ELR (cell line): ENCODE measurements at regions not wholly inside any gene's neighbourhood (a gene's known extent, or its start where the extent isn't known, plus 50 kb on each side); places are given as distances from the start of the nearest gene placed in this dataset.
"Not testable (repeated sequence)": the region's sequence is repeated elsewhere in the genome, so short reads cannot be mapped to it uniquely, and the experiment has no call there.

Source experiments
- DNase-seq: peaks from one replicate; pipeline ENCODE4 v3.0.0-alpha.2; 2015; ENCODE audit warnings: low read depth

GRCh38 chr4:183816077-183816476 is 89.0 kb upstream of the STOX2 start:
- no peak for DNase-seq

DNA sequence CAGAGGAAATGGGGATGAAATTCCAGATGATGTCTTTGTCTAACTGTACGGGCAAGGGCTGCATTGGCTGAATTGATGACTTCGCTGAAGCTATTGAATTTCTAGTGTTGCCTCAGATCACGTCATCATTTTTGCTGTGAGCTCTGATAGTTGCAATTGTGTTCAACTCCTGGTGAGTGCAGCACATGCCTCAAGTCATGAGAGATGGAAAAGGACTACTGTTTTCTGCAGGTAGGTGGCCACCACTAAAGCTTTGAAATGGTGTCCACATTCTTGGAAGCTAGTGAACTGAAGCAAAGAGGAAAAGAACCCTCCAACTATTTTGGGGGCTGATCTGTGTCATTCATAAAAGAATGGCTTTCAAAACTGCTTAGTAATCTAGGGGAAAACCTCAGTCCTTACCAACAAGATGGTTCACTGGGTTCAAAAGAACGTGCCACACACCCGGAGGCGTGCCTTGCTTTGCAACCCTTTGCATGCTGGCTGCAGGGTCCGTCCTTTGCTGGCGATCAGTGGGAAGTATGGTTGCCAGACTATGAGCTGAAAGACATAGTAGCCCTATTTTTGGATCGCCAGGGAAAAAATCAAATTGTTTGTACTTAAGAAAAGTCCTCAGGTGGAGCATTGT is 88.1 kb upstream of the STOX2 start:
- no peak for DNase-seq

- not testable (repeated sequence) for DNase-seq
Measured at GRCh38 chr4:183818591-183818990, 86.5 kb upstream of the STOX2 start.

DNA sequence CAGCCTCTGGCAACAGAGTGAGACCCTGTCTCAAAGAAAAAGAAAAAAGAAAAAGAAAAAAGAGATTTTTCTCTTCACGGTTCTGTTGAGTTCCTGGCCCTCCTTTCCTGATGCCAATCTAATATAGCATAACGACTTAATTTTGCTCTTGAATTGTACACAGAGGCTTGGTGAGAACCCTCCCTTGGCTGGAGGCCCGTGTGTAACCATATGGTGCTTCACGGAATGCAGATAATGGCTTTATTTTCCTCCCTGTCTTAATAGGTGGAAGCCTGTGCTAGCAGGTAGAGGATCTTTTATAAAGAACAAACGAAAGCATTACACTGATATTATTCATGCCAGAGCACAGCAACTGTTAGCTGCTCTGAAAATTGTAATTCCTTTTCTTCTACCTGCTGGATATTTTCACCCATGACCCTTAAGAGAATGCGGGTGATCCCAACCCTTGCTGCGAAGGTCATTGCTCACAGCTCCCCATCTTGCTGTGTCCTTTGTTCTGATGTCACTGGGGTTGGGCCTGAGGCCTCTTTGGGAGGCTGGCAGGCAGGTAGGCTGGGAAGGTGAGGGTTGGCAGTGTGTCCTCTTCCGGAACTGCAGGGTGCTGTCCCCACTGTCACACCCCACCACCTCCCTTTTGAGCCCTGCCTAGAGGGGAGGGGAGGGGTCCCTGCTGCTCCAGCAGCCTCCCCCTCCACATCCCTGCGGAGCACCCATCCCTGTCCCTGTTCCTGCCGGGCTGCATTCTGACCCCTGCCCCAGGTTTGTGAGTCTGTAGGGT is 83.8 kb upstream of the STOX2 start:
- no peak for DNase-seq

DNA sequence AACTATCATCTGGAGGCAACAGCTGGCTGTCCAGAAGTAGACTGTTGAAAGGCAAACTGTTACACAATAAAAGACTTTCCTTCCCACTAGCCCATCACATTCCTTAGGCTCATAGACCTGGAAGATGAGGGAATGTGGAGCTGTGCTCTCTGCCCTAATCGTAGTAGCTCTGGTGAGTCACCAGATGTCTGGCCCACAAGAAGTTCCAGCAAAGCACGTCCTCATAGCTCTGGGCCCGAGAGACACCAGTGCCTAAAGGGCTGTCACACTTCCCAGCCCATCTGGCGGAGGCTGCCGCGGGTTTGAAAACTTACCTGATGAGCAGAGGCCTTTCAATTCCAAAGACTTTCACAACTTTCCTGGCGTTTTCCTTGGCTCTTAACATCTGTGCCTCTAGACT is 81.7 kb upstream of the STOX2 start:
- DNase-seq, result peak; percentile 39

GRCh38 chr4:183825346-183825745 is 79.8 kb upstream of the STOX2 start:
- DNase-seq, result no peak

DNA sequence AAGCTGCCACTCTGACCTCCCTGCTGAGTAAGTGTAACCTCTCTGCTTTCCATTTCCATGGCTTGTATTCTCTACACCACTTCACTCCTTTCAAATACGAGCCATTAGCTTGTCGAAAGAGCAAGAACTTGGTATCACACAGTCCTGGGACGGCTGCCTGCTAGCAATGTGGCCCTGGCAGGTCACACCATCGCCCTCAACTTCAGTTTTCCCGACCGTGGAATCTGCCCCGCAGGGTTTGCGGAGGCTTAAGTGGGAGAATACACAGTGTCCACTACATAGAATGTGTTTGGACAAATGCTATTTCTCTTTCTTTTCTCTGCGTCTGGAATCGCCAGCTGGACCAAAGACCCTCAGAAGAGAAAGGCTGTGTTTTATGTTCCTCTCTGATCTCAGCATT is 78.6 kb upstream of the STOX2 start:
- no peak for DNase-seq

- DNase-seq, result no peak
Measured at GRCh38 chr4:183828125-183828524, 77.0 kb upstream of the STOX2 start.

DNA sequence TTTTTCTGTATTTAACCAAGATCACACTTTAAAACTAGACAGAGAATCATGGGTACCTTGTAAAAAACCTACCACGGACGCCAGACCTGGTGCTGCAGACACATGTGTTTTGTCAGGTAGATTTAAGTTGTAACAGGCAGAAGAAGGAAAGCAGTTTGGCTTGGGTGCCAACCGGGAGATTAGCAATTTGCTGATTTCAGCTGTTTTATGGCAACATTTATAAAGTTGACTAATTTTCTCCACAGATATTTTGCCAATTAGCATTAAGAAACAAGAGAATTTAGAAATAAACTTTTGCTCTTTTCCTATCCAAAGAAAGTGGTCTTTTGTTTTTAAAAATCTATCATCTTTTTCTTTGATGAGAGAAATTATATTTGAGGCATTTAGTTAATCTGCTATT is 76.3 kb upstream of the STOX2 start:
- no peak for DNase-seq

DNA sequence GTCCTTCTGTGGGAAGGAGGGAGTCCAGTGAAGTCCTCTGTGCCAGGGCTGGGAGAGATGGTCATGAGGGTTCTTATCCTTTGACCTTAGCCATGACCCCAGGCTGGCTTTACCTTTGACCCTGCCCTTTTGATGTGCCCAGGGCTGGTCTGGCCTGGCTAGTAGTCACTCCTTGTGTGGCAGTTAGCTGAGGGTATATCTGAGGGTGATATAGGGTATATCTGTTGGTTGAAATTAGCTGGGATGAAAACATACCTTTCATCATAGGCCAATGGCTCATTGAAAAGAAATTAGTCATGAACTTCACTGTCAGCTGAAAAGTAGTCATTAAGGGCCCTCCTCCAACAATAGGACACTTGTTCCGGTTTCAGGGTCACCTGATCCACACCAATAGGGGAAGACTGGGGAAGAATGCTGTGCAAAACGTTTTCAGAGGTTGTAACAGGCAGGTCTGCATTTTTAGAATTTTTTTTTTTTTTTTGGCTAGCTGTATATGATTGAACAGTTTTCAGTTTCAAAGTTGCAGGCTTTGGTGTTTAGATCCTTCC is 74.6 kb upstream of the STOX2 start:
- no peak for DNase-seq

DNA sequence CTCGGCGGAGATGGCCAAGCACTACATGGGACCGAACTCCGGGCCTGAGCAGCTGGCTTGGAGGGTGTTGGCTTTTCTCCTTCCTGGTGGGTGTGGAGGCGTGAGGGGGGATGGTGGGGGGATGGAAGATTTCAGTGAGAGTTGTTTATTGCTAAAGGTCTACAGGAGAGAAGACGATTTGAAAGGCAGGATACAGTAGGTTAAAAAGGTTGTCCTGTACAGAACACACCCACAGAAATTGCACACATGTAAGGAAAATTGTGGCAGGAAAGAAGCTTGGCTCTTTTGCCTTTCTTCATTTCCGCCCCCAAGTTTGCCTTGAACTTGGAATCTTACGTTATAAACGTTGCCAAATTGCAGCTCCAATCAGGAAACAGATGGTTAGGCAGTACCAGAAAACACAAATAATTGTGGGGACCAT is 74.1 kb upstream of the STOX2 start:
- DNase-seq, result no peak

DNA sequence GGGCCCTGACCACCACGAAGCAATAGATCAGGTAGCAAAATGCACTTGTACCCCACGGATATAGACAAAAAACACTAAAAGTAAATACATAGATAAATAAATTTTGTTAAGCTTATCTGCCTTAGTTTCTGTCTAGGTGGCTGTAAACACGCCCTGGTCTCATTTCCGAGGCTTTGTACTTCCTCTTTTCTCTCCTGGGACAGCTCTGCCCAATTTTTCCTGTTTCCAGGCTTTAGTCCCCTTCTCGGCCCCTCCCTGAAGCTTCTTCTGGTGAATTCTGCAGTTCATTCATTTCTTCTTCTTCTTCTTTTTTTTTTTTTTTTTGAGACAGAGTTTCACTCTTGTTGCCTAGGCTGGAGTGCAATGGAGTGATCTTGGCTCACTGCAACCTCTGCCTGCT is 73.4 kb upstream of the STOX2 start:
- DNase-seq, result no peak

DNA sequence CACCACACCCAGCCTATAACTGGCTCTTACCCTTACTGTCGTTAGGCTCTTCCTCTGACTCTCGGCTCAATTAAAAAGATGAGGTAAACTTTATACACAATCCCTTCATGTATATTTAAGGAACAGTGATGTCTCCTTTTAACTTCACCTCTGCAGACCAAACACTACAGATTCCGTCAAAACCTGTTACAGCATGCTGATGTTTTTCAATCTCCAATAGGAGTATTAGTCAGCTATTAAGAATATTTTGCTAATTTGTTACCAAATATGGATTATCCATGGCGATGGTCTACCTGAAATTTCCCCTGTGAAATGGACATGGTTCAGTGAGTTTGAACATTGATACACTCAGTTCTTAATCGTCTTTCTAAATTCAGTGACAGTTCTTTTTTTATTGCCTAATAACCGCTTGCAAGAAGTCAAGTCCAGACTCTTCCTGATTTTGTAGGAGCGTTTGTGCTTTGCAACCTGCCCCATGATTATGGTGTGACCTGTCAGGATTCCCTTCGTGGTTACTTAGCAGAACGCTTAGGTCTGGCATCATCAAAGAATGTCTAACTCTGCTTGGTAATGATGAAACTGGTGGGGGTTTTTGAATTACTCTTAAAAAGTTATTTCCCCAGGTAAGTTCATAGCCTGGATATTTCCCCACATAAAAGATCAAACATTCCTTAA is 72.2 kb upstream of the STOX2 start:
- no peak for DNase-seq

- no peak for DNase-seq
Measured at GRCh38 chr4:183834252-183834651, 70.9 kb upstream of the STOX2 start.

DNA sequence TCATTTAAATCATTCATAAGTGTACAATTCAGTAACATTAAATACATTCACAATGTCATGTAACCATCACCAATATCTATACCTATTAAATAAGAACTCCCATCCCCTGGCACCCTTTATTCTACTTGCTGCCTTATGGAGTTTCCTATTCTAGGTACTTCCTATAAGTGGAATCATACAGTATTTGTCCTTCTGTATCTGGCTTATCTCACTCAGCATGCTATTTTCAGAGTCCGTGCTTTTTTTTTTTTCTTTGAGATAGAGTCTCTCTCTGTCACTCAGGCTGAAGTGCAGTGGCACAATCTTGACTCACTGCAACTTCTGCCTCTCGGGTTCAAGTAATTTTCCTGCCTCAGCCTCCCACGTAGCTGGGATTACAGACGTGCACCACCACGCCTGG is 67.9 kb upstream of the STOX2 start:
- no peak for DNase-seq

- DNase-seq, result peak; percentile 18
Measured at GRCh38 chr4:183838987-183839712, 66.0 kb upstream of the STOX2 start.

- peak; percentile 76 for DNase-seq
Measured at GRCh38 chr4:183840311-183840710, 64.8 kb upstream of the STOX2 start.

- DNase-seq, result no peak
Measured at GRCh38 chr4:183841001-183841400, 64.1 kb upstream of the STOX2 start.

- DNase-seq, result no peak
Measured at GRCh38 chr4:183842129-183842528, 63.0 kb upstream of the STOX2 start.

GRCh38 chr4:183843248-183843671 is 61.8 kb upstream of the STOX2 start:
- no peak for DNase-seq

DNA sequence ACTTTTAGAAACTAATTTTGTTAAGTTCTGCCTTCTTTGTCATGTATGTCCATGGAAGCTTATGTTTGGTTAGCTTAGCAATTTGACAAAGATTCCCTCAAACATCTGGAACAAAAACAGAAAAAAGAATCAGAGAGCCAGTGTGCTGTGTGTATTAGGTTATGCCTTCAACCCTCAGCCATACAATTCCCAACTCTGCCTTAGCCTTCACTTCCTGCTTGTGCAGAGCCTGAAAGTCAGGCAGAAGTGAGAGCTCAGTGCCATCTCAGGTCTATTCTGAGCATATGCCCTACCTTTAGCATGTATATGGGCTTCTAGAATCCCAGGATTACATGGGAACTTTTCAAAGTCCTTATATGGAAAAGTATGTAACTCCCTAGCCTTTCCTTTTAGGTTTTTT is 58.2 kb upstream of the STOX2 start:
- no peak for DNase-seq

GRCh38 chr4:183848805-183849204 is 56.3 kb upstream of the STOX2 start:
- DNase-seq, result no peak
